ENCODE measurements at regions not wholly inside any gene's neighbourhood (a gene's known extent, or its start where the extent isn't known, plus 50 kb on each side); places are given as distances from the start of the nearest gene placed in this dataset.

DNA sequence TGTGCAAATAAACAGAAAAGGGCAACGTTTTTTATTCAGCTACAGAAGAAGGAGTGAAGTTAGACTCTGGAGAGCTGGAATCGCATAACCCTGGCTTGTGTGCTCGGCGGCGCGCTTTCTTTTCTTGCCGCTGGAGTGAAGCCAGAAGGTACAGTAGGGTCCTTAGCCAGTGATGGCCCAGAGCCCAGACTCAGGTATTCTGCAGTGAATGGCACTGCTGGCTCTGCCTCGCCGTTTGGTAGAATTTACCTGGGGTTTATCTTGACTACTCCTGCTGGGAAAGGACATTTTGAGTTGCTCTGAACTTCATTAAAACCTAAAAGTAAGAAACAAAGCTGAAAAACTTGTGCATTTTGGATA is 56.9 kb upstream of the TIAM2 start:
- TF ChIP-seq POLR2AphosphoS5 (IDR thresholded peaks at IDR 0.05; ENCODE audit: low read depth) (no peak), CTCF (IDR thresholded peaks at IDR 0.05; ENCODE audit: insufficient read depth, low read length) (no peak)
- TF ChIP-seq, protein P1, sequence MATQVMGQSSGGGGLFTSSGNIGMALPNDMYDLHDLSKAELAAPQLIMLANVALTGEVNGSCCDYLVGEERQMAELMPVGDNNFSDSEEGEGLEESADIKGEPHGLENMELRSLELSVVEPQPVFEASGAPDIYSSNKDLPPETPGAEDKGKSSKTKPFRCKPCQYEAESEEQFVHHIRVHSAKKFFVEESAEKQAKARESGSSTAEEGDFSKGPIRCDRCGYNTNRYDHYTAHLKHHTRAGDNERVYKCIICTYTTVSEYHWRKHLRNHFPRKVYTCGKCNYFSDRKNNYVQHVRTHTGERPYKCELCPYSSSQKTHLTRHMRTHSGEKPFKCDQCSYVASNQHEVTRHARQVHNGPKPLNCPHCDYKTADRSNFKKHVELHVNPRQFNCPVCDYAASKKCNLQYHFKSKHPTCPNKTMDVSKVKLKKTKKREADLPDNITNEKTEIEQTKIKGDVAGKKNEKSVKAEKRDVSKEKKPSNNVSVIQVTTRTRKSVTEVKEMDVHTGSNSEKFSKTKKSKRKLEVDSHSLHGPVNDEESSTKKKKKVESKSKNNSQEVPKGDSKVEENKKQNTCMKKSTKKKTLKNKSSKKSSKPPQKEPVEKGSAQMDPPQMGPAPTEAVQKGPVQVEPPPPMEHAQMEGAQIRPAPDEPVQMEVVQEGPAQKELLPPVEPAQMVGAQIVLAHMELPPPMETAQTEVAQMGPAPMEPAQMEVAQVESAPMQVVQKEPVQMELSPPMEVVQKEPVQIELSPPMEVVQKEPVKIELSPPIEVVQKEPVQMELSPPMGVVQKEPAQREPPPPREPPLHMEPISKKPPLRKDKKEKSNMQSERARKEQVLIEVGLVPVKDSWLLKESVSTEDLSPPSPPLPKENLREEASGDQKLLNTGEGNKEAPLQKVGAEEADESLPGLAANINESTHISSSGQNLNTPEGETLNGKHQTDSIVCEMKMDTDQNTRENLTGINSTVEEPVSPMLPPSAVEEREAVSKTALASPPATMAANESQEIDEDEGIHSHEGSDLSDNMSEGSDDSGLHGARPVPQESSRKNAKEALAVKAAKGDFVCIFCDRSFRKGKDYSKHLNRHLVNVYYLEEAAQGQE (IDR thresholded peaks at IDR 0.05; ENCODE audit: insufficient replicate concordance, low read depth) = no peak
